Keratinocyte (primary cell): ENCODE measurements at regions not wholly inside any gene's neighbourhood (a gene's known extent, or its start where the extent isn't known, plus 50 kb on each side); places are given as distances from the start of the nearest gene placed in this dataset.

ENCODE experiments used
- CTCF ChIP-seq, 3 experiments: IDR thresholded peaks in 1 of 3; conservative IDR thresholded peaks in 1 of 3; optimal IDR thresholded peaks in 1 of 3; 2 replicates in 2 of 3; 3 replicates in 1 of 3; pipeline versions ENCODE3 to v1.5.1; 2011; ENCODE audit warnings: low read length in 3 of 3, mild to moderate bottlenecking in 3 of 3, moderate library complexity in 2 of 3, control low read depth in 1 of 3, inconsistent platforms in 1 of 3; ENCODE audit not compliant: insufficient read depth in 2 of 3; ENCODE audit errors: extremely low read depth in 1 of 3
- EZH2 ChIP-seq: IDR thresholded peaks from one replicate; pipeline ENCODE4 v1.6.1; 2012; ENCODE audit warnings: inconsistent platforms, mild to moderate bottlenecking, low read length, moderate library complexity

- TF ChIP-seq CTCF (optimal IDR thresholded peaks at IDR 0.05 in 1 of 3, IDR thresholded peaks at IDR 0.05 in 1 of 3, conservative IDR thresholded peaks at IDR 0.05 in 1 of 3; ENCODE audit: extremely low read depth in 1 of 3, insufficient read depth in 2 of 3, low read length in 3 of 3) (no peak), EZH2 (no peak)
Observed at GRCh38 chr5:173831196-173831914, 56.8 kb upstream of the CPEB4 start.
